Calu3 (cell line): ENCODE measurements at regions not wholly inside any gene's neighbourhood (a gene's known extent, or its start where the extent isn't known, plus 50 kb on each side); places are given as distances from the start of the nearest gene placed in this dataset.
"Not testable (repeated sequence)": the region's sequence is repeated elsewhere in the genome, so short reads cannot be mapped to it uniquely, and the experiment has no call there.

Experiments used
- BruUV-seq: library from RNA; stranded (reverse); fragments of 400-500 nt; replicated peaks from 2 replicates; lab custom pipeline; 2021; lab: Mats Ljungman, UMichigan
- CTCF ChIA-PET: fragments of 300-600 bp; sonication (Branson Sonifier 250); formaldehyde crosslinking; loops from one replicate; lab custom pipeline; 2022; ENCODE audit warnings: antibody characterized with exemption; lab: Charles Lee
- DNase-seq: peaks from one replicate; pipeline ENCODE4 v3.0.0; 2022
- H3K27ac Mint-ChIP-seq: one replicate; pipeline ENCODE4 v1.8.0; 2022; ENCODE audit warnings: mixed read lengths; ENCODE audit not compliant: unreplicated experiment
- H3K27me3 Mint-ChIP-seq: one replicate; pipeline ENCODE4 v1.8.0; 2022; ENCODE audit warnings: mixed read lengths; ENCODE audit not compliant: unreplicated experiment
- H3K36me3 Mint-ChIP-seq: one replicate; pipeline ENCODE4 v1.8.0; 2022; ENCODE audit warnings: mild to moderate bottlenecking, moderate library complexity, mixed read lengths; ENCODE audit not compliant: insufficient read depth, unreplicated experiment
- H3K4me1 Mint-ChIP-seq: one replicate; pipeline ENCODE4 v1.8.0; 2022; ENCODE audit warnings: mild to moderate bottlenecking, low read depth, mixed read lengths; ENCODE audit not compliant: unreplicated experiment
- H3K4me3 Mint-ChIP-seq: one replicate; pipeline ENCODE4 v1.8.0; 2022; ENCODE audit warnings: mild to moderate bottlenecking, low read depth, moderate library complexity, mixed read lengths; ENCODE audit not compliant: unreplicated experiment
- H3K9me3 Mint-ChIP-seq: one replicate; pipeline ENCODE4 v1.8.0; 2022; ENCODE audit warnings: low read depth, mixed read lengths; ENCODE audit not compliant: unreplicated experiment
- CTCF ChIP-seq: fragments of 200-600 bp; IDR thresholded peaks from one replicate; pipeline ENCODE4 v1.8.0; 2022; ENCODE audit warnings: antibody characterized with exemption; ENCODE audit not compliant: unreplicated experiment
- intact Hi-C: fragments of 100-400 bp; cut with micrococcal nuclease; formaldehyde crosslinking; loops from one replicate; pipeline ENCODE4 v1.10.0; 2022; ENCODE audit not compliant: unreplicated experiment

GRCh38 chrX:110914281-110914680 lies 118.7 kb upstream of the CHRDL1 start:
- BruUV-seq: no TSS peak
- Mint-ChIP-seq H3K9me3 (no peaks in the 10 kb centered on the region), H3K4me1 (no peaks in the 10 kb centered on the region), H3K27ac (no peak overlapping the region), H3K27me3 (no peaks in the 10 kb centered on the region), H3K4me3 (no peak overlapping the region), H3K36me3 (no peaks in the 10 kb centered on the region)
- intact Hi-C loops: no loop called here
- CTCF ChIA-PET: no interaction called here
- TF ChIP-seq CTCF: no peak
- no peak for DNase-seq

GRCh38 chrX:110904747-110905146 lies 109.1 kb upstream of the CHRDL1 start:
- H3K27me3 Mint-ChIP-seq, CTCF ChIA-PET, H3K9me3 Mint-ChIP-seq, BruUV-seq, H3K27ac Mint-ChIP-seq, H3K4me3 Mint-ChIP-seq, intact Hi-C loops, DNase-seq, H3K36me3 Mint-ChIP-seq, H3K4me1 Mint-ChIP-seq: not testable (repeated sequence)

GRCh38 chrX:110881971-110882370 lies 86.4 kb upstream of the CHRDL1 start:
- intact Hi-C loops: no loop called here
- H3K4me1 Mint-ChIP-seq: no peaks in the 10 kb centered on the region

GRCh38 chrX:110877326-110877725 lies 81.7 kb upstream of the CHRDL1 start:
- no peak for DNase-seq

More at GRCh38 chrX:110881971-110882370, 86.4 kb upstream of the CHRDL1 start:
- BruUV-seq: no TSS peak
- Mint-ChIP-seq H3K9me3 (peaks cover 6% of the 10 kb centered on the region), H3K36me3 (no peaks in the 10 kb centered on the region), H3K27ac (no peak overlapping the region), H3K27me3 (no peaks in the 10 kb centered on the region), H3K4me3 (no peak overlapping the region)
- CTCF ChIA-PET: no interaction called here
- no peak for TF ChIP-seq CTCF
- DNase-seq: no peak

More at GRCh38 chrX:110877326-110877725, 81.7 kb upstream of the CHRDL1 start:
- no TSS peak for BruUV-seq
- no peaks in the 10 kb centered on the region for H3K27me3 Mint-ChIP-seq
- no peaks in the 10 kb centered on the region for H3K4me1 Mint-ChIP-seq
- TF ChIP-seq CTCF: no peak
- H3K27ac Mint-ChIP-seq: no peak overlapping the region
- H3K4me3 Mint-ChIP-seq: no peak overlapping the region
- H3K9me3 Mint-ChIP-seq: peaks cover 3% of the 10 kb centered on the region
- no peaks in the 10 kb centered on the region for H3K36me3 Mint-ChIP-seq
- intact Hi-C loops: no loop called here
- CTCF ChIA-PET: no interaction called here
